Mammary epithelial cell (primary cell): ENCODE measurements at regions not wholly inside any gene's neighbourhood (a gene's known extent, or its start where the extent isn't known, plus 50 kb on each side); places are given as distances from the start of the nearest gene placed in this dataset.
"Not testable (repeated sequence)": the region's sequence is repeated elsewhere in the genome, so short reads cannot be mapped to it uniquely, and the experiment has no call there.

ENCODE experiments used
- EZH2 ChIP-seq: IDR thresholded peaks from 2 replicates; pipeline ENCODE4 v1.6.1; 2012; ENCODE audit warnings: low read length, inconsistent platforms, borderline replicate concordance
- TF ChIP-seq, protein P1 (sequence below), 2 donors: IDR thresholded peaks in 1 of 2; conservative IDR thresholded peaks in 1 of 2; 2 replicates each; pipeline ENCODE4 v1.5.1; 2011 to 2012; ENCODE audit warnings: inconsistent platforms in 2 of 2, low read length in 2 of 2, mild to moderate bottlenecking in 2 of 2, control low read depth in 1 of 2, low read depth in 1 of 2; ENCODE audit not compliant: insufficient read depth in 1 of 2; ENCODE audit errors: extremely low read depth in 1 of 2

DNA sequence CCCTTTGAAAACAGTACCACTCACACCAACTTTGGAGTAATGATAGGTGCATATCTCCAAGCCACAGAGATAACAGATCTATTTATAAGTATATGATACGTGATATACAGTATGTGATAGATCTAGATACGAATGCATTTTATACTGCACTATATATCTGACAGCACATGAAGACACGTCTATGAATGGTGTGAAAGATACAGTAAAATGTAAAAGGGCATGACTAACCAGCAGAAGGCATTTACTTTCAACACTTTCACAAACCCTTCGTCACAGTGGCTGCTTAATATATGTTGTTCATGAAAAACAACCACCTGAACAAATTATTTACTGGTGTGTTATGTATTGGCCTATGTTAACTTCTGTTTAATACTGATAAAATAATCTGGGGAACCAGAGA, 71.1 kb upstream of the POTEC start:
- TF ChIP-seq, protein P1, sequence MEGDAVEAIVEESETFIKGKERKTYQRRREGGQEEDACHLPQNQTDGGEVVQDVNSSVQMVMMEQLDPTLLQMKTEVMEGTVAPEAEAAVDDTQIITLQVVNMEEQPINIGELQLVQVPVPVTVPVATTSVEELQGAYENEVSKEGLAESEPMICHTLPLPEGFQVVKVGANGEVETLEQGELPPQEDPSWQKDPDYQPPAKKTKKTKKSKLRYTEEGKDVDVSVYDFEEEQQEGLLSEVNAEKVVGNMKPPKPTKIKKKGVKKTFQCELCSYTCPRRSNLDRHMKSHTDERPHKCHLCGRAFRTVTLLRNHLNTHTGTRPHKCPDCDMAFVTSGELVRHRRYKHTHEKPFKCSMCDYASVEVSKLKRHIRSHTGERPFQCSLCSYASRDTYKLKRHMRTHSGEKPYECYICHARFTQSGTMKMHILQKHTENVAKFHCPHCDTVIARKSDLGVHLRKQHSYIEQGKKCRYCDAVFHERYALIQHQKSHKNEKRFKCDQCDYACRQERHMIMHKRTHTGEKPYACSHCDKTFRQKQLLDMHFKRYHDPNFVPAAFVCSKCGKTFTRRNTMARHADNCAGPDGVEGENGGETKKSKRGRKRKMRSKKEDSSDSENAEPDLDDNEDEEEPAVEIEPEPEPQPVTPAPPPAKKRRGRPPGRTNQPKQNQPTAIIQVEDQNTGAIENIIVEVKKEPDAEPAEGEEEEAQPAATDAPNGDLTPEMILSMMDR (conservative IDR thresholded peaks at IDR 0.05 in 1 of 2, IDR thresholded peaks at IDR 0.05 in 1 of 2; ENCODE audit: extremely low read depth in 1 of 2, insufficient read depth in 1 of 2, low read depth in 1 of 2, low read length in 2 of 2), result not testable (repeated sequence)
- TF ChIP-seq EZH2, result not testable (repeated sequence)
